ENCODE measurements at regions not wholly inside any gene's neighbourhood (a gene's known extent, or its start where the extent isn't known, plus 50 kb on each side); places are given as distances from the start of the nearest gene placed in this dataset.

DNA sequence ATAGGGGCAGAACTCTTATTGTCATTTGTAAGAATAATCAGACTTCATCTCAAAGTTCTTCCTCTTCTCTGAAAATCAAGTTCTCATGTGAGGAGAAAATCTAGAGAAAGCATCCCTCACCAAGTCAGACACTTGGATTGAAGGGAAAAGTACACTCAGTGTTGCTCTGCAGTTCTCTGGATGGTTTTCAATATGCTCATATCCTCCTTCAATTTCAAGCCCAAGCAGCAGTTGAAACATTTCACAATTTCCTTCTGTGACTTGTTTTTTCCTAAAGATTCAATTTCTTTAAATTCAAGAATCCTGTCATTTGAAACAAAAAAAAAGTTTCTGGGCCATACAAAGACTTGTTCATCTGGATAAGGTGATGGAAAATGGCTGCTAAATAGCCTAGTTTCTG lies 140.2 kb upstream of the AHI1 start:
- intact Hi-C loops (cut with micrococcal nuclease): no loop called here
- POLR2A ChIA-PET: no interaction called here
- H3K9me3 Mint-ChIP-seq: no peaks in the 10 kb centered on the region
- no peak overlapping the region for H3K4me3 Mint-ChIP-seq
- H3K27ac Mint-ChIP-seq: no peak overlapping the region
- CTCF ChIA-PET: interaction anchor here (1.0 kb wide), 1 partner anchor 12 kb away, joined by 3 read pairs; no protein-coding TSS in a partner anchor
- H3K36me3 Mint-ChIP-seq: no peaks in the 10 kb centered on the region
- peaks cover 14% of the 10 kb centered on the region for H3K4me1 Mint-ChIP-seq (ENCODE audit: low read depth)
- DNase-seq: no peak
- peaks cover 4% of the 10 kb centered on the region for H3K27me3 Mint-ChIP-seq

DNA sequence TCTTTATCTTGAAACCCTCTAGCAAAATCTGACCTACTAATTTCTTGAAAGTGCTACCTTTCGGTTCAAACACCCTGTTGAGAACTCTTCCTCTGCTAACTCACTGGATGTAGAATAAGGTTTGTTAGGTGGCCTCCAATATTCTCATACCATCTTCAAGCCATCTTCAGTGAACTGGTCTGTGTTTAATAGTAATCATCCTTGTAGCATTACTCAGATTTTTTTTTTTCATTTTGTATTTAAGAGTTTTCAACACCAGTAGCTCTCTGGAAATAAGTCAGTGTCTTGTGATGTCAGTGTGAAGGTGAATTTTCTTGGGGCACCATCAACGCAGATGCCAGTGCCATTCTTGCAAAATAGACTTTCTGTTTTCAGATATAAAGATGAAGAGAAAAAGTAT lies 140.6 kb upstream of the AHI1 start:
- Mint-ChIP-seq H3K27ac (no peak overlapping the region), H3K27me3 (peaks cover 4% of the 10 kb centered on the region), H3K4me1 (ENCODE audit: low read depth) (peaks cover 14% of the 10 kb centered on the region), H3K9me3 (no peaks in the 10 kb centered on the region), H3K4me3 (no peak overlapping the region), H3K36me3 (no peaks in the 10 kb centered on the region)
- POLR2A ChIA-PET: no interaction called here
- no peak for DNase-seq
- intact Hi-C loops (cut with micrococcal nuclease): no loop called here
- CTCF ChIA-PET: interaction anchor here (1.0 kb wide), 1 partner anchor 12 kb away, joined by 3 read pairs; no protein-coding TSS in a partner anchor

DNA sequence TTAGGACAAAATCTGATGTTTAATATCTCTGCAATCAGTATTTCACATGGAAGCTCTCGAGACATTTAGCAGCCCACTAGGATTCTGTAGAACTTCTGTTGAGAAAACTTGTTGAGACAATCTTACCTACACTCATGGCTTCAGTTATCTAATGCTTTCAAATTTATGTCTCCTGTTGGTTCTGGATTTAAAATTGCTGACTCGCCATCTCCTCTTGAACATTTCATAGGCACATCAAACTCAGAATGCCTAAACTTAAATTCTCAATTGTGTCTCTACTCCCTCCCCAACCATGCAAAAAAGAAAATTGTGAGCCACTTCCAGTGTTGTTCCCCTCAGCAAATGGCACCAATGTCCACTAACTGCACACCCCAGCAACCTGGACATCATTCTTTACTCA lies 142.5 kb upstream of the AHI1 start:
- H3K4me1 Mint-ChIP-seq (ENCODE audit: low read depth): peaks cover 19% of the 10 kb centered on the region
- ChIA-PET CTCF (interaction anchor here (0.6 kb wide), 1 partner anchor 11 kb away, joined by 4 read pairs; no protein-coding TSS in a partner anchor), POLR2A (no interaction called here)
- H3K27ac Mint-ChIP-seq: no peak overlapping the region
- intact Hi-C loops (cut with micrococcal nuclease): loop anchor here (2.0 to 5.0 kb wide), 3 partner anchors 15 to 103 kb away; no protein-coding TSS in a partner anchor
- peaks cover 1% of the 10 kb centered on the region for H3K27me3 Mint-ChIP-seq
- no peak overlapping the region for H3K4me3 Mint-ChIP-seq
- no peaks in the 10 kb centered on the region for H3K36me3 Mint-ChIP-seq
- peaks cover 2% of the 10 kb centered on the region for H3K9me3 Mint-ChIP-seq
- DNase-seq: no peak

DNA sequence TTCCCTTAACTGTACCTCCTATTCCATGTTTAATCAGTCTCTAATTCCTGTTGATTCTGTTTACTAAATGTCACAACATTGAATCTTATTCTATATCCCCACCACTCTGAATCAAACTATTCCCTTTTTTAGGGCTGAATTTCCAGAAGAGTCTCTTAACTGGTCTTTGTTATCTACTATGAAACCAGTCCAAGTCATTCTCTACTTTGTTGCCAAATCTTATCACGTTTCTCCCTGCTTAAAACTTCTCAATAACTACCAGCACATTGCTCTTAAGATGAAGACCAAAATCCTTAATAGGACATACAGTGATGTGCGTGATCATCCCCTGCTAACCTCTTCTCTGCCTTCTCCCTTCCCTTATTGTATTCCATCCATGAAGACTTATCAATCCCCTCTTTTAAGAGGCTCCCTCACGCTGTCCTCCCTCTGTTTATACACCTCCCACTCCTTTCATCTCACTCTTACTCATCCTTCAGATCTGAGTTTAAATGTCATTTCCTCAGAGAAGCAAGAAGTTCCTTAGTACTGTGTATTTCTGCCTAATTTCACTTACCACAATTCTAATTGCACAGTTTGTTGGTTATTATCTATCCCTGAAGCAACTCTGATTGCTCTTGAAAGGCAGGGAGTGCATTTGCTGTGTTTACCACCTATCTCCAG lies 143.0 kb upstream of the AHI1 start:
- no peak for DNase-seq
- H3K4me3 Mint-ChIP-seq: no peak overlapping the region
- ChIA-PET POLR2A (no interaction called here), CTCF (no interaction called here)
- peaks cover 19% of the 10 kb centered on the region for H3K4me1 Mint-ChIP-seq (ENCODE audit: low read depth)
- H3K36me3 Mint-ChIP-seq: no peaks in the 10 kb centered on the region
- H3K27ac Mint-ChIP-seq: no peak overlapping the region
- peaks cover 1% of the 10 kb centered on the region for H3K27me3 Mint-ChIP-seq
- intact Hi-C loops (cut with micrococcal nuclease): loop anchor here (2.0 to 5.0 kb wide), 3 partner anchors 16 to 104 kb away; no protein-coding TSS in a partner anchor
- peaks cover 2% of the 10 kb centered on the region for H3K9me3 Mint-ChIP-seq

DNA sequence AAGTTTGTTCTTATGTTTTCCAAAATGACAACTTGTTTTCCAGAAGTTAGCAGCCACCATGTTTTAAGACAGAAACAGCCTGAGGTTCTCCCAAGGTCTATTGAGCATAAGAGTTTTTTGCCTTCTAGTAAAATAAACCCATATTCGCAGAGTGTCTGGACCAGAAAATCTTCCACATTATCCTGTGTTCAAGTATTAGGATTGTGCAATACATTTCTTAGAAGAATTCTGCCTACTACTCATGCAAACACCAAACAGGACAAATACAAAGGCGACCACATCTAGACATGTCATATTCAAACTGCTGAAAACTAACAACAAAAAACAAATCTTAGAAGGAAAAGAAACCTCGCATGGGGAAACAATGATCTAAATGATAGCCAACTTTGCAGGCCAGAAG lies 145.4 kb upstream of the AHI1 start:
- peaks cover 4% of the 10 kb centered on the region for H3K9me3 Mint-ChIP-seq
- intact Hi-C loops (cut with micrococcal nuclease): loop anchor here (5.0 kb wide), 1 partner anchor 59 kb away; no protein-coding TSS in a partner anchor
- POLR2A ChIA-PET: no interaction called here
- H3K36me3 Mint-ChIP-seq: no peaks in the 10 kb centered on the region
- no peak for DNase-seq
- no peak overlapping the region for H3K4me3 Mint-ChIP-seq
- no peak overlapping the region for H3K27ac Mint-ChIP-seq
- peaks cover 1% of the 10 kb centered on the region for H3K27me3 Mint-ChIP-seq
- peaks cover 27% of the 10 kb centered on the region for H3K4me1 Mint-ChIP-seq (ENCODE audit: low read depth)
- CTCF ChIA-PET: no interaction called here

DNA sequence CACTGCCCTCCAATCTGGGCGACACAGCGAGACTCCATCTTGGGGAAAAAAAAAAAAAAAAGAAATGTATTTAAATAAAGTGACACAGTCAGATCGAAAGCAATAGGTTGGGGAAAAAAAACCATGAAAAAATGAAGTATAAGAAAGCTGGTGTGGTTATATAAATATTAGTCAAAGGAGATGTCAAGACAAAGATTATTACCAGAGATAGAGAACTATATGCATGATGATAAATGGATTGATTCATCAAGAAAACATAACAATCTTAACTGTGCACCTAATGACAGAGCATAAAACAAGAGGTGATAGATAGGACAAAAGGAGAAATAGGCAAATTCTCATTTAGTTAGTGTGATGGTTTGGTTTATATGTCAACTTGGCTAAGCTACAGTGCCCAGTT lies 146.9 kb upstream of the AHI1 start:
- no peak overlapping the region for H3K27ac Mint-ChIP-seq
- intact Hi-C loops (cut with micrococcal nuclease): loop anchor here (5.0 kb wide), 1 partner anchor 58 kb away; no protein-coding TSS in a partner anchor
- no peak overlapping the region for H3K4me3 Mint-ChIP-seq
- H3K27me3 Mint-ChIP-seq: no peaks in the 10 kb centered on the region
- POLR2A ChIA-PET: no interaction called here
- CTCF ChIA-PET: interaction anchor here (0.6 kb wide), 1 partner anchor 50 kb away, joined by 4 read pairs; no protein-coding TSS in a partner anchor
- H3K9me3 Mint-ChIP-seq: peaks cover 13% of the 10 kb centered on the region
- DNase-seq: no peak
- H3K4me1 Mint-ChIP-seq (ENCODE audit: low read depth): peaks cover 28% of the 10 kb centered on the region
- no peaks in the 10 kb centered on the region for H3K36me3 Mint-ChIP-seq

DNA sequence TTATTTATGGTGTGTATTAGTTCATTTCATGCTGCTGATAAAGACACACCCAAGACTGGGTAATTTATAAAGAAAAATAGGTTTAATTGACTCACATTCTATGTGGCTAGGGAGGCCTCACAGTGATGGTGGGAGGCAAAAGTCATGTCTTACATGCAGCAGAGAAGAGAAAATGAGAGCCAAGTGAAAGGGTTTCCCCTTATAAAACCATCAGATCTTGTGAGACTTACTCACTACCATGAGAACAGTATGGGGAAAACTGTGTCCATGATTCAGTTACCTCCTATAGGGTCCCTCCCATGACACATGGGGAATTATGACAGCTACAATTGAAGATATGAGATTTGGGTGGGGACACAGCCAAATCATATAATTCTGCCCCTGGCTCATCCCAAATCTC lies 150.0 kb upstream of the AHI1 start:
- H3K36me3 Mint-ChIP-seq: no peaks in the 10 kb centered on the region
- intact Hi-C loops (cut with micrococcal nuclease): loop anchor here (1.0 to 2.0 kb wide), 2 partner anchors 71 to 79 kb away; no protein-coding TSS in a partner anchor
- H3K27me3 Mint-ChIP-seq: no peaks in the 10 kb centered on the region
- peaks cover 25% of the 10 kb centered on the region for H3K4me1 Mint-ChIP-seq (ENCODE audit: low read depth)
- peaks cover 27% of the 10 kb centered on the region for H3K9me3 Mint-ChIP-seq
- POLR2A ChIA-PET: no interaction called here
- H3K27ac Mint-ChIP-seq: no peak overlapping the region
- CTCF ChIA-PET: interaction anchor here (0.5 to 0.6 kb wide), 2 partner anchors 47 to 688 kb away, joined by 3 read pairs; no protein-coding TSS in a partner anchor
- no peak overlapping the region for H3K4me3 Mint-ChIP-seq
- peak; percentile 20 for DNase-seq

DNA sequence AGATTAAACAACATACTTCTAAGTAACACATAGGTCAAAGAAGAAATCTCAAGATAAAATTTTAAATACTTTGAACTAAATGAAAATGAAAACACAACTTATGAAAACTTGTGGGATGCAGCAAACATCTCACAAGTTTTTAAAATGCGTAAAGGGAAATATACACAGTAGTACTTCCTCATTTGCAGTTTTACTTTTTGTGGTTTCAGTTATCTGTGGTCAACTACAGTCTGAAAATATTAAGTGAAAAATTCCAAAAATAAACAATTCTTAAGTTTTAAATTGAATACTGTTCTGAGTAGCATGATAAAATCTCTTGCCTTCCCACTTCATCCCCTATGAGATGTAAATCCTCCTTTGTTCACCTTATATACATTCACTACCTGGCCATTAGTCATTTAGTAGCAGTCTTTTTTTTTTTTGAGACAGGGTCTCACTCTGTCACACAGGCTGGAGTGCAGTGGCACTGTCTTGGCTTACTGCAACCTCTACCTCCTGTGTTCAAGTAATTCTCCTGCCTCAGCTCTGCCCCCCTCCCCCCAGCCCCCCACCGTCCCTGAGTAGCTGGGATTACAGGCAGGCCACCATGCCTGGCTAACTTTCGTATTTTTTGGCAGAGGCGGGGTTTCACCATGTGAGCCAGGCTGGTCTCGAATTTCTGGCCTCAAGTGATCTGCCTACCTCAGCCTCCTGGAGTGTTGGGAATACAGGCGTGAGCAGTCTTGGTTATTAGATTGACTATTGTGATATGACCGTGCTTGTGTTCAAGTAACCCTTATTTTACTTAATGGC lies 154.6 kb upstream of the AHI1 start:
- no peak overlapping the region for H3K4me3 Mint-ChIP-seq
- peaks cover 14% of the 10 kb centered on the region for H3K4me1 Mint-ChIP-seq (ENCODE audit: low read depth)
- no peak overlapping the region for H3K27ac Mint-ChIP-seq
- ChIA-PET CTCF (no interaction called here), POLR2A (no interaction called here)
- no peaks in the 10 kb centered on the region for H3K27me3 Mint-ChIP-seq
- H3K36me3 Mint-ChIP-seq: no peaks in the 10 kb centered on the region
- intact Hi-C loops (cut with micrococcal nuclease): no loop called here
- H3K9me3 Mint-ChIP-seq: peaks cover 39% of the 10 kb centered on the region
- DNase-seq: no peak

DNA sequence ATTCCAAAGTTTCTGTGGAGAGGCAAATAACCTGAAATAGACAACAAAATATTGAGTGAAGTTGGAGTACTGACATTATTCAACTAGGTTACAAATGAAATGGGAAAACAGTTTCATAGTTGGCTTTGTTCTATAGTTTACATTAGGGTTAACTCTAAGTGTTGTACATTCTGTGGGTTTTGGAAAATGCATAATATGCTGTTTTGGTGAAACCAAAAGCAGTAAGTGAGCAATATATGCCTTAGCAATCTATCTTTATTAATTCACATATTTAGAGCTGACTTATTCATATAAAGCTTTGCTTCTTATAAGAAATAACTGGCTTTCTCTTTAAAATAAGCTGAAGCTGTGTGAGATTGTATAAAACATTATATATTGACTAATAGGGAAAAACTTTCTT lies 157.5 kb upstream of the AHI1 start:
- Mint-ChIP-seq H3K27me3 (peaks cover 2% of the 10 kb centered on the region), H3K4me1 (ENCODE audit: low read depth) (peaks cover 6% of the 10 kb centered on the region), H3K4me3 (no peak overlapping the region), H3K9me3 (peaks cover 24% of the 10 kb centered on the region), H3K27ac (no peak overlapping the region), H3K36me3 (no peaks in the 10 kb centered on the region)
- DNase-seq: no peak
- ChIA-PET POLR2A (no interaction called here), CTCF (no interaction called here)
- intact Hi-C loops (cut with micrococcal nuclease): no loop called here

DNA sequence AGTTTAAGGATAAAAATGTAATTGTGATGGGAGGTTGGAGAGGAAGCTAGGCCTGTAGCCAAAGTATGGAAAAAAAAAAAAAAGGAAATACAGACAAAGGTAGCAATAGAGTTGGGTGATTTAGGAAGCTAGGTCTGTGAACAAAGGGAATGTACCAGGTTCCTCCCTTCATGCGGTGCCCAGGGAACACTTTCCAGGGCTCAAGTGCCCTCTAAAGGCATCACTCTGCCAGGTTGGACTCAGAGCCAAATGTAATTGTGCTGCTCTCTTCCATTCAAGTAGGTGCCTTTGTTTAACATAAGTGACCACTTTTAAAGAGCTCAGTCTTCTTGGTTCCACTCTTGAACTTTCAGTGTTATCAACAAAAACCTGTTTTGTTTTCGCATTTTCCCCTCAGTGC lies 159.7 kb upstream of the AHI1 start:
- CTCF ChIA-PET: no interaction called here
- no peak for DNase-seq
- Mint-ChIP-seq H3K9me3 (peaks cover 14% of the 10 kb centered on the region), H3K27ac (no peak overlapping the region), H3K4me3 (no peak overlapping the region), H3K4me1 (ENCODE audit: low read depth) (peaks cover under 1% of the 10 kb centered on the region), H3K36me3 (no peaks in the 10 kb centered on the region), H3K27me3 (peaks cover 2% of the 10 kb centered on the region)
- POLR2A ChIA-PET: no interaction called here
- intact Hi-C loops (cut with micrococcal nuclease): no loop called here

DNA sequence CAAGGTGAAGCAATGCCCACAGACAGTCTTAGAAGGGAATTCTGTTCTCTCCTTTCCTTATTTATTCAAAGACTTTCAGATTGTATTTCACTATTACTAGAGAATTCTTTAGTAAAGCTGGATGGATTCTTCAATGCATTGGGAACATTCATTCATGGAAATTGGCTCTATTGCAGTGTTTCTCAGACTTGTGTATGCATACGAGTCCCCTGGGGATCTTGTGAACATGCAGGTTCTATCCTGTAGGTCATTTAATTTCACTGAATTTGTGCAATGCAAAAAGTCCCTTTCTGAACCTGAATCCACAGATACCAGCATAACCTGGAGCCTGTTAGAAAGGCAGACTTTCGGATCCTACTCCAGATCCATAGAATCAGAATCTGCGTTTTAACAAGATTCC lies 160.9 kb upstream of the AHI1 start:
- Mint-ChIP-seq H3K36me3 (no peaks in the 10 kb centered on the region), H3K27ac (no peak overlapping the region), H3K27me3 (peaks cover 2% of the 10 kb centered on the region), H3K4me3 (no peak overlapping the region), H3K9me3 (peaks cover 14% of the 10 kb centered on the region), H3K4me1 (ENCODE audit: low read depth) (no peaks in the 10 kb centered on the region)
- POLR2A ChIA-PET: no interaction called here
- intact Hi-C loops (cut with micrococcal nuclease): no loop called here
- DNase-seq: no peak
- CTCF ChIA-PET: no interaction called here

DNA sequence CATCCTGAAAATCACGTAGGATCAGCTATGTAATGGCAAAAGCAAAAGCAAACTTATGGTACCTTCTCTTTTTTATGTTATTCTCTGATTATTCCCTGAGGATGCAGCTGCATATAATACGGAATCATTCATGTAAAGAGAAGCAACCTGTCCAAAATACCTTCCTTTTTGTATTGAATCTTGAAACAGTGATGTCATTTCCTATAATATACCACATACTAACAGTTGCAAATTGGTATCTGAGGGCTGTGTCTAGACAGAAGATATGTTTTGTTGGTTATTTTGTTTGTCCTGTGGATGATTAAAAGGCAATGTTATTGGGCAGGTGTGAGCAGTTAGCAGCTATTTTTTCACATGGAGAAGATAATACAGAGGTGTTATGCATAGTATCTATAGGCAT lies 161.4 kb upstream of the AHI1 start:
- H3K9me3 Mint-ChIP-seq: peaks cover 11% of the 10 kb centered on the region
- no peak overlapping the region for H3K27ac Mint-ChIP-seq
- H3K4me3 Mint-ChIP-seq: no peak overlapping the region
- no peak for DNase-seq
- ChIA-PET POLR2A (no interaction called here), CTCF (no interaction called here)
- H3K27me3 Mint-ChIP-seq: peaks cover 2% of the 10 kb centered on the region
- no peaks in the 10 kb centered on the region for H3K36me3 Mint-ChIP-seq
- H3K4me1 Mint-ChIP-seq (ENCODE audit: low read depth): no peaks in the 10 kb centered on the region
- intact Hi-C loops (cut with micrococcal nuclease): no loop called here

Measured in activated CD4-positive, alpha-beta memory T cell treated with anti-CD3 and anti-CD28 coated beads for 36 hours (primary cell).